Neutrophil (primary cell): ENCODE measurements at regions not wholly inside any gene's neighbourhood (a gene's known extent, or its start where the extent isn't known, plus 50 kb on each side); places are given as distances from the start of the nearest gene placed in this dataset.

Experiments used
- H3K27ac ChIP-seq: fragments of 200-600 bp; sonication (generic); 2 replicates; pipeline ENCODE4 v1.5.1; 2016; ENCODE audit warnings: mild to moderate bottlenecking, moderate library complexity
- H3K27me3 ChIP-seq: fragments of 200-600 bp; sonication (generic); 2 replicates; pipeline ENCODE4 v1.6.0; 2016; ENCODE audit warnings: mild to moderate bottlenecking
- H3K36me3 ChIP-seq: fragments of 200-600 bp; sonication (generic); 2 replicates; pipeline ENCODE4 v1.5.1; 2017
- H3K4me1 ChIP-seq, 2 experiments: fragments of 200-600 bp in 1 of 2; sonication (generic) in 1 of 2; 1 replicate in 1 of 2; 2 replicates in 1 of 2; pipeline versions ENCODE4 v1.5.1 to v1.6.1; 2013 to 2016; ENCODE audit warnings: low read depth in 1 of 2, low read length in 1 of 2, mild to moderate bottlenecking in 1 of 2, moderate library complexity in 1 of 2; ENCODE audit not compliant: control insufficient read depth in 1 of 2, insufficient read depth in 1 of 2
- H3K4me3 ChIP-seq, 2 experiments: fragments of 200-600 bp in 1 of 2; sonication (generic) in 1 of 2; 1 replicate in 1 of 2; 2 replicates in 1 of 2; pipeline ENCODE4 v1.5.1; 2013 to 2016; ENCODE audit warnings: low read depth in 1 of 2, low read length in 1 of 2, mild to moderate bottlenecking in 1 of 2, moderate library complexity in 1 of 2
- H3K9me3 ChIP-seq: fragments of 200-600 bp; sonication (generic); 2 replicates; pipeline ENCODE4 v1.5.1; 2016
- TF ChIP-seq, protein P1 (sequence below): fragments of 200-600 bp; sonication (generic); IDR thresholded peaks from 2 replicates; pipeline ENCODE4 v1.5.1; 2016; ENCODE audit warnings: antibody characterized with exemption

DNA sequence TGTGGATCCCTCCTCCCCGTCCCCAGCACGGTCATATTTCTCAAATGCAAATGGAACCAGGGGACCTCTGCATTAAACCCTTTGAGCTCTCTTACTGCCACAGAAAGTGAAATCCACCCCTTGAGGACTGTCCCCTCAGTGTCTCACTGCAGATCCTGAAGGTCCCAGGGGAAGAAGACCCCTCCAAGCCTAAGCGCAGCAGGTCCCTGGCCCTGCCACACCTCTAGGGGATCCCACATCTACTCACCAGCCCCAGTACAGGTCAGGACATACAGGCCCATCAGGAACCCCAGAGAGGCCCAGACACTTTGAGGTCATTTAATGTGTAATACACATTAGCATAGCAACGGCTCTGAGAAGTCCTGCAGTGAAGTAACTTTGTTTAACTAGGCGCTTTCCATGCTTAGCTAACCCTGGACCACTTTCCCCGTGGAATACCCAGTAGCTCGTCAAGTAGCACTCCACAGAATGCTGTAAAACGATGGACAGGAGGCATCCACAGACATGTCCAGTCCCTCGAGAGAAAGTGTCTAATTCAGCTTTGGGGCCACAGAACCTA lies 54.7 kb upstream of the ALDH1B1 start:
- Histone ChIP-seq H3K36me3 (no peaks in the 10 kb centered on the region), H3K27ac (no peak overlapping the region), H3K4me3 (no peak overlapping the region), H3K9me3 (no peaks in the 10 kb centered on the region), H3K27me3 (no peaks in the 10 kb centered on the region), H3K4me1 (no peaks in the 10 kb centered on the region)
- TF ChIP-seq, protein P1, sequence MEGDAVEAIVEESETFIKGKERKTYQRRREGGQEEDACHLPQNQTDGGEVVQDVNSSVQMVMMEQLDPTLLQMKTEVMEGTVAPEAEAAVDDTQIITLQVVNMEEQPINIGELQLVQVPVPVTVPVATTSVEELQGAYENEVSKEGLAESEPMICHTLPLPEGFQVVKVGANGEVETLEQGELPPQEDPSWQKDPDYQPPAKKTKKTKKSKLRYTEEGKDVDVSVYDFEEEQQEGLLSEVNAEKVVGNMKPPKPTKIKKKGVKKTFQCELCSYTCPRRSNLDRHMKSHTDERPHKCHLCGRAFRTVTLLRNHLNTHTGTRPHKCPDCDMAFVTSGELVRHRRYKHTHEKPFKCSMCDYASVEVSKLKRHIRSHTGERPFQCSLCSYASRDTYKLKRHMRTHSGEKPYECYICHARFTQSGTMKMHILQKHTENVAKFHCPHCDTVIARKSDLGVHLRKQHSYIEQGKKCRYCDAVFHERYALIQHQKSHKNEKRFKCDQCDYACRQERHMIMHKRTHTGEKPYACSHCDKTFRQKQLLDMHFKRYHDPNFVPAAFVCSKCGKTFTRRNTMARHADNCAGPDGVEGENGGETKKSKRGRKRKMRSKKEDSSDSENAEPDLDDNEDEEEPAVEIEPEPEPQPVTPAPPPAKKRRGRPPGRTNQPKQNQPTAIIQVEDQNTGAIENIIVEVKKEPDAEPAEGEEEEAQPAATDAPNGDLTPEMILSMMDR: no peak

DNA sequence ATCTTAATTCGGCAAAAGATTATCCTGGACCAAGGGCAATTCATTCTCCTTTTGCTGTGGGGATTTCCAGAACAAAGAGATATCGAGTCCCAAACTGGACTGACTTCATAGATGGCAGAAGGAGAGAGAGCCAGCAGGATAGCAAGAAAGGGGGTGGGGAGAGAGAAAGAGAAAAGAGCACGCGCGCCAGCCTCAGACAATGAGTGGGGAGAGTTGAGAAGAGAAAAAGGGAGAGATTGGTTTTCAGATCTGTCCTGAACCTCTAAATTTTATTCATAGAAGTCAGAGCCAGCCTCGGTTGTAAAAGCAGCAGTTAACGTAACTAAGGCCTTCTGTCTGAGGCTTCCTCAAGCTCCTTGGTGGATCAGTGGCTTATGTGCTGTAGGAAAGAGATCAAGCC lies 55.3 kb upstream of the ALDH1B1 start:
- Histone ChIP-seq H3K4me3 (no peak overlapping the region), H3K4me1 (no peaks in the 10 kb centered on the region), H3K27ac (no peak overlapping the region), H3K9me3 (no peaks in the 10 kb centered on the region), H3K27me3 (no peaks in the 10 kb centered on the region), H3K36me3 (no peaks in the 10 kb centered on the region)
- TF ChIP-seq, protein P1: no peak

DNA sequence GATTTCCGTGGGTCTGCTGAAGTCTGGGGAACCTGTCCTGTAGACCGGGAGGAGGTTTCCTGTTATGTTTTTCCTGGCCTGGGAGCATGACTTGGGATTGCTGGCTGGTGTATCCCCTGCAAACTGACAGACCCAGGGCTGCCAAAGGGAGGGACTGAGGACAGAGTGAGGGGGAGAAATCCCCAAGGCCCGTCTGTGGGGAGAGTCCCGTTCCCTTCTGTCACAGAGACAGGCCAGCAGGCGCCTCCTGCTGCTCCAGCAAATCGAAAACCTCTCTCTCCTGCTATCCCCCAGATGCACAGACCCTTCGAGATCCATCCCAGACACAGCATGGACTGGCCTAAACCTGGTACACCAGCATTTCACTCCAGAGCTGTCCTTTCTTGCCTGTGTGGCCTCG lies 56.2 kb upstream of the ALDH1B1 start:
- H3K27me3 ChIP-seq: no peaks in the 10 kb centered on the region
- no peak overlapping the region for H3K27ac ChIP-seq
- no peak overlapping the region for H3K4me3 ChIP-seq
- H3K4me1 ChIP-seq: no peaks in the 10 kb centered on the region
- H3K9me3 ChIP-seq: no peaks in the 10 kb centered on the region
- H3K36me3 ChIP-seq: no peaks in the 10 kb centered on the region
- TF ChIP-seq, protein P1: no peak

DNA sequence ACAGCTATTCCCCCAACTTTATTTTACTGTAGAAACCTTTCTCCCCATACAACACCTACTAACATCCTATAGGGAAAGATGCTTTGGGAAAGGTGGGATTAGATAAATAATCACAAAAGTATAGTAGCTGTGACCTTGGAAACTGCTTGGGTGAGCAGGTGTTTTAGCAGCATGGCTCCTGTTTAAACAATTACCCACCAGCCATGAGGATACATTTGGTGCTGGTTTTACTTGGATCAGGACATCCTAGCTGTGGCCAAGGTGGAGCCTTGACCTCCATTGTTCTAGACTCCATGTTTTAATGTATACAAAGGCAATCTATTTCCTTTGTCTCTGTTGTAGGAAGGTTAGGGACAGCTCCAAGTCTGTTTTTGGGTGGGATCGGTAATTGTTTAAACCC lies 56.8 kb upstream of the ALDH1B1 start:
- Histone ChIP-seq H3K36me3 (no peaks in the 10 kb centered on the region), H3K4me1 (no peaks in the 10 kb centered on the region), H3K4me3 (no peak overlapping the region), H3K9me3 (no peaks in the 10 kb centered on the region), H3K27ac (no peak overlapping the region), H3K27me3 (no peaks in the 10 kb centered on the region)
- TF ChIP-seq, protein P1: no peak

DNA sequence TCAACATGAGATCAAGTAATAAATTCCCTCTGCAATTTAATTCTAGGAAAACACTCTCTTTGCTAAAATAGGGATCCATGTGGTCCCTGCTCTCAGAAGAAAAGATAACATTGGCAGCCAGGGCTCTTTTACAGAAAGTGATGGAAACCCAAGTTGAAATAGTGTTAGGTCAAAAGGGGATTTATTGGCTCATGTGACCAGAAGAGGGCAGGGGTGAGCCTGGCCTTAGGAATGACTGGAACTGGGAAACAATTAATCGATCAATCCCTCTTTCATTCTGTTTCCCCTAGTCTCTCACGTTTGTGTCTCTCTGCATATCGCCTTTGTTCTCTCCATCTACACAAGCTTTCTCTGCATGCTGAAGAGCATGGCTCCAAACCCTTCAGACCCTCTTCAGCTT lies 58.3 kb upstream of the ALDH1B1 start:
- Histone ChIP-seq H3K27me3 (no peaks in the 10 kb centered on the region), H3K4me3 (no peak overlapping the region), H3K36me3 (no peaks in the 10 kb centered on the region), H3K4me1 (no peaks in the 10 kb centered on the region), H3K9me3 (no peaks in the 10 kb centered on the region), H3K27ac (no peak overlapping the region)
- TF ChIP-seq, protein P1: no peak

DNA sequence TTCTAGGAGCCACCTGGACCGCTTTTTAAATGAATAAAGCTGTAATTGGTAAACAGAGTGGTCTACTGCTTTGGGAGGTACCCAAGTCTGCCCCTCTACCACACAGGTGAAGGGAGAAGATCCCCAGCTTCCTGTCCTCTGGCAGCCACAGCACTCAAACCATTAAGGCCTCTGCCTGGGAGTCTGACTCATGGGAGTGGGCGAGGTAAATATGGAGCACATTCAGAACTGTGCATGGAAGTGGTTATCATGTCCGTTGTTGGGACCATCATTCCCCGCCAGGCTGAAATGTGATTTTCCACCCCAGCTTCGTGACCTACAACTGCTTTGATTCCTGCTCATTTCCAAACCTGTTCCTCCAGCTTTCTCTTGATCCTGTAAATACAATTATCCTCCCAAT lies 59.5 kb upstream of the ALDH1B1 start:
- no peak overlapping the region for H3K27ac ChIP-seq
- TF ChIP-seq, protein P1: no peak
- no peaks in the 10 kb centered on the region for H3K36me3 ChIP-seq
- no peaks in the 10 kb centered on the region for H3K9me3 ChIP-seq
- no peak overlapping the region for H3K4me3 ChIP-seq
- no peaks in the 10 kb centered on the region for H3K4me1 ChIP-seq
- no peaks in the 10 kb centered on the region for H3K27me3 ChIP-seq
